ENCODE measurements at regions not wholly inside any gene's neighbourhood (a gene's known extent, or its start where the extent isn't known, plus 50 kb on each side); places are given as distances from the start of the nearest gene placed in this dataset.

DNA sequence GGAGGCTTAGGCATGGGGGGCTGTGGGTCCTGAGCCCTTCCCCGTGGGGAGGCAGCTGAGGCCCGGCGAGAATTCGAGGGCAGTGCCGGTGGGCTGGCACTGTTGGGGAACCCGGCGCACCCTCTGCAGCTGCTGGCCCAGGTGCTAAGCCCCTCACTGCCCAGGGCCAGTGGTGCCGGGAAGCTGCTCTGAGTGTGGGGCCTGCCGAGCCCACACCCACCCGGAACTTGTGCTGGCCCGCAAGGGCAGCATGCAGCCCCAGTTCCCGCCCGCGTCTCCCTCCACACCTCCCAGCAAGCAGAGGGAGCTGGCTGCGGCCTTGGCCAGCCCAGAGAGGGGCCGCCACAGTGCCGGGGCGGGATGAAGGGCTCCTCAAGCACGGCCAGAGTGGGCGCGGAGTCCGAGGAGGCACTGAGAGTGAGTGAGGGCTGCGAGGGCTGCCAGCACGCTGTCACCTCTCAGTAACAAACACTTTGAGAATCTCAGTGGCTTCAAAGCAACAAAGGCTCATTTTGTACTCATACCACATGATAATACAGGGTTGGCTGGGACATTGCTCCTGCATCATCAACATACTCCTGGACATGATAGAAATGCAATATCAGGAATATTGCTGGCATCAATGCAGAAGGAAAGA, 265.7 kb upstream of the ANKRD55 start:
- ATAC-seq (no peak), DNase-seq (peak in 1 of 4 donors; percentile 78)
- Histone ChIP-seq H3K27ac (no peak overlapping the region), H3K4me1 (peaks cover 0 to 18% of the 10 kb centered on the region in 2 donors), H3K4me3 (no peak overlapping the region), H3K27me3 (no peaks in the 10 kb centered on the region), H3K36me3 (no peaks in the 10 kb centered on the region), H3K9me3 (no peaks in the 10 kb centered on the region)
- intact Hi-C loops (cut with DNase I): no loop called here
- TF ChIP-seq, protein P1, sequence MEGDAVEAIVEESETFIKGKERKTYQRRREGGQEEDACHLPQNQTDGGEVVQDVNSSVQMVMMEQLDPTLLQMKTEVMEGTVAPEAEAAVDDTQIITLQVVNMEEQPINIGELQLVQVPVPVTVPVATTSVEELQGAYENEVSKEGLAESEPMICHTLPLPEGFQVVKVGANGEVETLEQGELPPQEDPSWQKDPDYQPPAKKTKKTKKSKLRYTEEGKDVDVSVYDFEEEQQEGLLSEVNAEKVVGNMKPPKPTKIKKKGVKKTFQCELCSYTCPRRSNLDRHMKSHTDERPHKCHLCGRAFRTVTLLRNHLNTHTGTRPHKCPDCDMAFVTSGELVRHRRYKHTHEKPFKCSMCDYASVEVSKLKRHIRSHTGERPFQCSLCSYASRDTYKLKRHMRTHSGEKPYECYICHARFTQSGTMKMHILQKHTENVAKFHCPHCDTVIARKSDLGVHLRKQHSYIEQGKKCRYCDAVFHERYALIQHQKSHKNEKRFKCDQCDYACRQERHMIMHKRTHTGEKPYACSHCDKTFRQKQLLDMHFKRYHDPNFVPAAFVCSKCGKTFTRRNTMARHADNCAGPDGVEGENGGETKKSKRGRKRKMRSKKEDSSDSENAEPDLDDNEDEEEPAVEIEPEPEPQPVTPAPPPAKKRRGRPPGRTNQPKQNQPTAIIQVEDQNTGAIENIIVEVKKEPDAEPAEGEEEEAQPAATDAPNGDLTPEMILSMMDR (IDR thresholded peaks at IDR 0.05): no peak

DNA sequence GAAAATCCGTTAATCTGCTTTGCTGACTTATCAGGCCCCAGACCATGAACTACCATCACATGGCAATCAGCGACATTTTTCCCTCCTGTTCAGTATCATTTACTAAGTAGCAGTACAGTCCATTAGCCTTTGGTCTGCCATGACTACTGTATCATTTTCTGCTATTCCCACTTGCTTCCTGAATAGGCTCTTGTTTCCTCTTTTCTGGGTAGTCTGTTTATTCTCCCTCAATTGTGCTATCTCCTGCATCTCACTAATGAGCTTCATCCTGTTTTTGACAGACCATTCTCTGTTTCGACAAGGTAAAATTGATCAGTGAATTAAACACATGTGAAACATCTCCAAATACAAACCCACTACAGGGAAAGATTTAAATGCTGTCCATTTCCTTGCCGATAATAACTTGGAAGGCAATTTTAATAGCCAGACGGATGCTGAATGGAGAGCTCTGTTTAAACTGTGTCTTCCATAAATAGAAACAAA, 263.5 kb upstream of the ANKRD55 start:
- no peak for ATAC-seq
- H3K27me3 ChIP-seq: no peaks in the 10 kb centered on the region
- H3K9me3 ChIP-seq: no peaks in the 10 kb centered on the region
- H3K36me3 ChIP-seq: no peaks in the 10 kb centered on the region
- no peak overlapping the region for H3K4me3 ChIP-seq
- TF ChIP-seq, protein P1 (IDR thresholded peaks at IDR 0.05): no peak
- peaks cover 8 to 20% of the 10 kb centered on the region in 2 donors for H3K4me1 ChIP-seq
- H3K27ac ChIP-seq: no peak overlapping the region
- intact Hi-C loops (cut with DNase I): no loop called here
- DNase-seq: no peak

- TF ChIP-seq, protein P1 (IDR thresholded peaks at IDR 0.05): no peak
- H3K9me3 ChIP-seq: no peaks in the 10 kb centered on the region
- intact Hi-C loops (cut with DNase I): no loop called here
- DNase-seq: peak in 2 of 4 donors; percentile 73 to 80
- H3K36me3 ChIP-seq: no peaks in the 10 kb centered on the region
- ATAC-seq: peak; percentile 47
- peak overlapping the region in 1 of 2 donors; percentile 39 for H3K27ac ChIP-seq
- peaks cover 8 to 20% of the 10 kb centered on the region in 2 donors for H3K4me1 ChIP-seq
- no peaks in the 10 kb centered on the region for H3K27me3 ChIP-seq
- H3K4me3 ChIP-seq: no peak overlapping the region
These were observed 261.2 kb upstream of the ANKRD55 start for GRCh38 chr5:56494300-56494731.

GRCh38 chr5:56493766-56494165, 260.6 kb upstream of the ANKRD55 start:
- peak; percentile 19 for ATAC-seq

GRCh38 chr5:56493308-56493707, 260.2 kb upstream of the ANKRD55 start:
- DNase-seq: no peak
- no peaks in the 10 kb centered on the region for H3K9me3 ChIP-seq
- no peaks in the 10 kb centered on the region for H3K27me3 ChIP-seq
- TF ChIP-seq, protein P1 (IDR thresholded peaks at IDR 0.05): no peak
- no peak overlapping the region for H3K4me3 ChIP-seq
- H3K36me3 ChIP-seq: no peaks in the 10 kb centered on the region
- H3K4me1 ChIP-seq: peaks cover 8 to 20% of the 10 kb centered on the region in 2 donors
- no peak for ATAC-seq
- no peak overlapping the region for H3K27ac ChIP-seq
- intact Hi-C loops (cut with DNase I): no loop called here

More at GRCh38 chr5:56493766-56494165, 260.6 kb upstream of the ANKRD55 start:
- H3K9me3 ChIP-seq: no peaks in the 10 kb centered on the region
- H3K4me3 ChIP-seq: no peak overlapping the region
- H3K27me3 ChIP-seq: no peaks in the 10 kb centered on the region
- no peaks in the 10 kb centered on the region for H3K36me3 ChIP-seq
- peaks cover 8 to 20% of the 10 kb centered on the region in 2 donors for H3K4me1 ChIP-seq
- intact Hi-C loops (cut with DNase I): no loop called here
- TF ChIP-seq, protein P1 (IDR thresholded peaks at IDR 0.05): no peak
- H3K27ac ChIP-seq: peak overlapping the region in 1 of 2 donors; percentile 39
- DNase-seq: no peak

All from left lung (tissue), 4 donors.